Osteocyte (in vitro differentiated cells): ENCODE measurements at regions not wholly inside any gene's neighbourhood (a gene's known extent, or its start where the extent isn't known, plus 50 kb on each side); places are given as distances from the start of the nearest gene placed in this dataset.
A peak's percentile ranks its signal among the peaks of the same experiment; 100 is the strongest.

ENCODE experiments used
- DNase-seq: peaks from one replicate; pipeline ENCODE4 v3.0.0; 2021; ENCODE audit warnings: mixed read lengths; ENCODE audit not compliant: unreplicated experiment; ENCODE audit errors: extremely low spot score
- H3K27ac Mint-ChIP-seq: one replicate; pipeline ENCODE4 v1.8.0; 2021; ENCODE audit warnings: mild to moderate bottlenecking, mixed read lengths; ENCODE audit not compliant: unreplicated experiment
- H3K27me3 Mint-ChIP-seq: one replicate; pipeline ENCODE4 v1.8.0; 2021; ENCODE audit warnings: mixed read lengths; ENCODE audit not compliant: unreplicated experiment
- H3K36me3 Mint-ChIP-seq: one replicate; pipeline ENCODE4 v1.8.0; 2021; ENCODE audit warnings: mixed read lengths; ENCODE audit not compliant: unreplicated experiment
- H3K4me1 Mint-ChIP-seq: one replicate; pipeline ENCODE4 v1.8.0; 2021; ENCODE audit warnings: mixed read lengths; ENCODE audit not compliant: unreplicated experiment
- H3K4me3 Mint-ChIP-seq: one replicate; pipeline ENCODE4 v1.8.0; 2021; ENCODE audit warnings: mild to moderate bottlenecking, moderate library complexity, mixed read lengths; ENCODE audit not compliant: unreplicated experiment
- H3K9me3 Mint-ChIP-seq: one replicate; pipeline ENCODE4 v1.8.0; 2021; ENCODE audit warnings: mixed read lengths; ENCODE audit not compliant: unreplicated experiment
- CTCF ChIP-seq: fragments of 200-600 bp; sonication (generic); IDR thresholded peaks from 2 replicates; pipeline ENCODE4 v1.5.0; 2021; ENCODE audit warnings: antibody characterized with exemption, mild to moderate bottlenecking, moderate library complexity

- Mint-ChIP-seq H3K4me3 (no peak overlapping the region), H3K27ac (no peak overlapping the region), H3K27me3 (no peaks in the 10 kb centered on the region), H3K9me3 (peaks cover 14% of the 10 kb centered on the region), H3K4me1 (no peaks in the 10 kb centered on the region), H3K36me3 (no peaks in the 10 kb centered on the region)
- TF ChIP-seq CTCF = no peak
- no peak for DNase-seq
These were observed 163.6 kb upstream of the SPEF2 start for GRCh38 chr5:35454011-35454525.

- Mint-ChIP-seq H3K4me3 (no peak overlapping the region), H3K9me3 (no peaks in the 10 kb centered on the region), H3K27me3 (peaks cover 5% of the 10 kb centered on the region), H3K36me3 (no peaks in the 10 kb centered on the region), H3K27ac (peak overlapping the region; percentile 58), H3K4me1 (peaks cover 7% of the 10 kb centered on the region)
- no peak for TF ChIP-seq CTCF
- no peak for DNase-seq
These were observed 173.7 kb upstream of the SPEF2 start for GRCh38 chr5:35443803-35444595.

GRCh38 chr5:35442885-35443639 lies 174.6 kb upstream of the SPEF2 start:
- peak overlapping the region; percentile 58 for H3K27ac Mint-ChIP-seq
- H3K36me3 Mint-ChIP-seq = no peaks in the 10 kb centered on the region
- no peak for DNase-seq
- no peaks in the 10 kb centered on the region for H3K9me3 Mint-ChIP-seq
- H3K4me3 Mint-ChIP-seq = no peak overlapping the region
- H3K4me1 Mint-ChIP-seq = peaks cover 7% of the 10 kb centered on the region
- TF ChIP-seq CTCF = no peak
- peaks cover 12% of the 10 kb centered on the region for H3K27me3 Mint-ChIP-seq

GRCh38 chr5:35440409-35440808 lies 177.3 kb upstream of the SPEF2 start:
- no peaks in the 10 kb centered on the region for H3K36me3 Mint-ChIP-seq
- H3K9me3 Mint-ChIP-seq = no peaks in the 10 kb centered on the region
- no peak for TF ChIP-seq CTCF
- H3K27ac Mint-ChIP-seq = no peak overlapping the region
- peaks cover 11% of the 10 kb centered on the region for H3K27me3 Mint-ChIP-seq
- DNase-seq = no peak
- peaks cover 7% of the 10 kb centered on the region for H3K4me1 Mint-ChIP-seq
- H3K4me3 Mint-ChIP-seq = no peak overlapping the region

- no peak overlapping the region for H3K27ac Mint-ChIP-seq
- peaks cover 17% of the 10 kb centered on the region for H3K27me3 Mint-ChIP-seq
- H3K4me3 Mint-ChIP-seq = no peak overlapping the region
- H3K9me3 Mint-ChIP-seq = no peaks in the 10 kb centered on the region
- TF ChIP-seq CTCF = no peak
- no peaks in the 10 kb centered on the region for H3K36me3 Mint-ChIP-seq
- DNase-seq = no peak
- H3K4me1 Mint-ChIP-seq = peaks cover 7% of the 10 kb centered on the region
These were observed 178.9 kb upstream of the SPEF2 start for GRCh38 chr5:35438786-35439185.
